ENCODE measurements at regions not wholly inside any gene's neighbourhood (a gene's known extent, or its start where the extent isn't known, plus 50 kb on each side); places are given as distances from the start of the nearest gene placed in this dataset.

DNA sequence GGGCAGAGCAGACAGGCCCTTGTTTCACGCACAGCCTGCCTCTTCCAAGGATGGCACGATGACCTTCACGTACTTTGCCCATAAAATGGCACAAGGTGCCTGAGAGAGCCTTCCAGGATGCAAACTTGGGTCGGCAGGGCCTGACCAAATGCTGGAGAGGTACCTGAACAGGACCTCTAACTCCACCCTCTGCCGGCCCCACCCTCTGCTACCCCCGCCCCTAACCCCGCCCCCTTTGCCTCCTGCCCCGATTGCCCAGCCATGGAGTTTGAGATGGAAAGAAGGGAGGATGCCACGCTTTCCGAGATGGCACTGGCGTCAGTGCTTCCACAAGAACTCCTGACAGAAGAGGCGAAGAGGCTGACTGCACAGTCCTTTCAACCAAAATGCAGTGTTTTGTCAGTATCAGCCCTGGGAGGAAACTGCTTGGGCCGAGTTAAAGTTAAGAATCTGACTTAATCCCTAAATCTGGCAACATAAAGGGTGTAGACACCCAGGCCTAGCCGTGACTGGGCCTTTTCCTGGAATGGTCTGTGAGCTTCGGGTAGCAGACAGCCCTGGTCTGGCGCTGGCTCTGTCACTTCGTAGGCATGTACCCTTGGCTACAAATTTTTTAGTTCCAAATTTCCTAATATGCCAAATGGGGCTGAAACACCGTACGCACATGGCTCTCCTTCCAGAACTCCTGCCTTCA is 230.3 kb upstream of the RGMA start:
- TF ChIP-seq POLR2A (IDR thresholded peaks at IDR 0.05): no peak
- TF ChIP-seq, protein P1, sequence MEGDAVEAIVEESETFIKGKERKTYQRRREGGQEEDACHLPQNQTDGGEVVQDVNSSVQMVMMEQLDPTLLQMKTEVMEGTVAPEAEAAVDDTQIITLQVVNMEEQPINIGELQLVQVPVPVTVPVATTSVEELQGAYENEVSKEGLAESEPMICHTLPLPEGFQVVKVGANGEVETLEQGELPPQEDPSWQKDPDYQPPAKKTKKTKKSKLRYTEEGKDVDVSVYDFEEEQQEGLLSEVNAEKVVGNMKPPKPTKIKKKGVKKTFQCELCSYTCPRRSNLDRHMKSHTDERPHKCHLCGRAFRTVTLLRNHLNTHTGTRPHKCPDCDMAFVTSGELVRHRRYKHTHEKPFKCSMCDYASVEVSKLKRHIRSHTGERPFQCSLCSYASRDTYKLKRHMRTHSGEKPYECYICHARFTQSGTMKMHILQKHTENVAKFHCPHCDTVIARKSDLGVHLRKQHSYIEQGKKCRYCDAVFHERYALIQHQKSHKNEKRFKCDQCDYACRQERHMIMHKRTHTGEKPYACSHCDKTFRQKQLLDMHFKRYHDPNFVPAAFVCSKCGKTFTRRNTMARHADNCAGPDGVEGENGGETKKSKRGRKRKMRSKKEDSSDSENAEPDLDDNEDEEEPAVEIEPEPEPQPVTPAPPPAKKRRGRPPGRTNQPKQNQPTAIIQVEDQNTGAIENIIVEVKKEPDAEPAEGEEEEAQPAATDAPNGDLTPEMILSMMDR (IDR thresholded peaks at IDR 0.05): no peak
- TF ChIP-seq POLR2AphosphoS5 (IDR thresholded peaks at IDR 0.05): no peak
- no peak for TF ChIP-seq EP300 (IDR thresholded peaks at IDR 0.05; ENCODE audit: low read depth)
